HG03060 (cell line): ENCODE measurements at regions not wholly inside any gene's neighbourhood (a gene's known extent, or its start where the extent isn't known, plus 50 kb on each side); places are given as distances from the start of the nearest gene placed in this dataset.
"Not testable (repeated sequence)": the region's sequence is repeated elsewhere in the genome, so short reads cannot be mapped to it uniquely, and the experiment has no call there.

ENCODE experiments used
- ATAC-seq: cut with Tn5 transposase; IDR thresholded peaks from one replicate; pipeline ENCODE4 v1.9.1; 2021; ENCODE audit warnings: low read depth, moderate number of reproducible peaks; ENCODE audit not compliant: unreplicated experiment

DNA sequence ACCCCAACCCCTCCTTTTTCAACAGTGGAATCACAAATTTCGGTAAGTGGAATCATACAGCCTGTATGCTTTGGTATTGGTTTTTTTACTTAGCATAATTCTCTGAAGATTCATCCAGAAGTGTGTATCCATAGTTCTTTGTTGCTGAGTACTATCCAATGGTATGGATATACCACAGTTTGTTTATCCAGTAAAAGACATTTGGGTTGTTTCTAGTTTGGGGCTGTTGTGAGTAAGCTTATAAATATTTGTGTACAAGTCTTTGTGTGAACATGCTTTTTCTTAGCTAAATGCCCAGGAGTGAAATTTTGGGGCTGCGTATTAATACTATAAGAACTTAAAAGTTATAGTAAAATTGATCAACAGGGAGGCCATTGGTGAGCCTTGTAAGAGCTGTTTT is 57.5 kb upstream of the GC start:
- no peak for ATAC-seq

DNA sequence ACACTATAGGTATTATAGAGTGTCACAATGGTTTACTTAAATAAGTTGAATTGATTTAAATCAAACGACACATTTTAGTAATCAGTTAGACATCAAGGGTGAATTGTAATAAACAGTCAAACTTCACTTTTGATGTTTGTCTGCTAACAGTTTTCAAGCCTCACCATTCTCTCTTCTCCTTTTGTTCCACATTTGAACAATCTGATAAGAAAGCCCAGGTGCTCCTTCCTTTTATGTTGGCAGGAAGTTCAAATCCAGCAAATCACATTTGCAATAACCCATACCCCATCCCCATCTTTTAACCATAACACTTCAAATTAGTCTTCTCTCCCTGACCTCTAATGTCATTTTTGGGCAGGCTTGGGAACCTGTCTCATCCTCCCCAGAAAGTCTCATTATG is 63.4 kb upstream of the GC start:
- no peak for ATAC-seq

DNA sequence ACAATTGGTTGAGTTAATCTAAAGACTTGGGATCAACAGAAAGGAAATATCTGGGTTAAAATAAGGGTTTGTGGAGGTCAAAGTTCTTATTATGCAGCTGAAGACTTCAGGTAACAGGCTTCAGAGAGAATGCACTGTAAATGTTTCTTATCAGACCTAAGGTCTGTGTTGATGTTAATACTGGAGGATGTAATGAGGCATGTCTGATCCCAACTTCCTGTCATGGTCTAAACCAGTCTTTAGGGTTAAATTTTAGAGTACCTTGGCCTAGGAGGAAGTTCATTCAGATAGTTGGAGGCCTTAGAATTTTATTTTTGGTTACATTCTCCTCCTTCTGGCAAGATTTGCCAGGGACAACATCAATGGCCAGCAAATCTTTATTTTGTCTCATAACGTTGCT is 72.1 kb upstream of the GC start:
- no peak for ATAC-seq

DNA sequence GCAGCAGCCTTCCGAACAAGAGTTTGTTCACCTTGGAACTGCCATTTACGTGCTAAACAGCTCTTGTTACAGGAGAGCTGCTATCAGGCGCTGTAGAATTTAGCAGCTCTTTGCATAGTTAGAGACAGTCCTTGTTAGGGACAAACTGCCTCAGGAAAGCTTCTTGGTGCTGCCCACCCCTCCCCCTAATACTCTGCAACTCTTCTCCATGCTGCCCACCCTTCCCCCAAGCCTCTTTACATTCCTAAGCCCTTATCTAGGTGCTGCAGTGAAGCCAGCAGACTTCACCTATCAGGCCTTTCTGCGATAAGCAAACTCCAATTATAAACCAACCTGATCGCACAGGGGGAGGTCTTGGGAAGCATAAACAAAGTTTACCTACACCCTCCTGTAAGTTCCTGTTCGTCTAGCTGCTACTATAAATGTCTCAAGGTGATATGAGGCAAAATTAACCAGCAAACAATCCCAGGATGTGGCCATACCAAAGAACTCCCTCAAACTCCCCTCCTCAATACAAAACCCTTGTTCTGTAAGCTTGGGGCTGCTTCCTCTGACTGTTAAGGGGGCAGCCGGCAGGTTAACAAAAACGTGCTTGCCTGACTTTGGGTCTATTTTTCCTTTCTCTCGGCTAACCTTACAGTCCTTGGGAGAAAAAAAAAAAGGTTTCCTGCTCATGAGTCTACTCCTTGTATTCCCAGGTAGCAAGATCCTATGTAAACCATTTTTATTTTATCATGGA is 74.0 kb upstream of the GC start:
- ATAC-seq: no peak

DNA sequence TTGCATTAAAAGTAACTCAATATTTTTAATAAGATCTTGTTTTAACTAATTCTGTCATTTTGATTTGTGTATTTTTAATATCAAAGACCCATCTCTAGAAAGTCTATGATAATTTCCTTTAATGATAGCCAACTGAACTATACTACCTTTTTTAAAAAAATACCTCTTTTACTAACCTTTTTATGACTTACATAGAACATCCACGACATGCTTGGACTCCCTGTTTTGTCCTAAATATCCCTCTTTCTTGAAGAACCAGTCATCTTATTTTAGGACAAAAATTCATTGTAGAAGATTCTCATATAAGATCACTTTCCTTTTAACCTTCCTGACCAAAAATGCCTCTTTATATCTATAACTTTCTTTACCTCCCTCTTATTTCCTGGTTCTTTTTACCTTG is 76.8 kb upstream of the GC start:
- no peak for ATAC-seq

DNA sequence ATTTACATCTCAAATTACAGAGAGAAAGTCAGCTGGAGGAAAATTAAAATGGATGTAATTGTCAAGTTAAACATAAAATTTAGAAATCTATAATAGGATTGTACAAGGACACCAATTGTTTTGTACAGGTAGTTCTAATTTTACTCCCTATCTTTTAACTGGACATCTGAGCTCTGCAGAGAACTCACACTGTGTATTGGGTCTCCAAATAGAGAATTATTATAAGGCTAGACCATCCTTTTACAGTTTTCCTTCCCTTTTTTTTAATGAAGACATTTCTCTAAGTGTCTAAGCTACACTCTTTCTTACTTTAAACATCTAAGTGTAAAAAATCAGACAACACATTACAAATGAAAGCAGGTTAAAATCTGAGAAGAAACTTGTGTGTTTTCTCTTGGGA is 78.4 kb upstream of the GC start:
- ATAC-seq: no peak

DNA sequence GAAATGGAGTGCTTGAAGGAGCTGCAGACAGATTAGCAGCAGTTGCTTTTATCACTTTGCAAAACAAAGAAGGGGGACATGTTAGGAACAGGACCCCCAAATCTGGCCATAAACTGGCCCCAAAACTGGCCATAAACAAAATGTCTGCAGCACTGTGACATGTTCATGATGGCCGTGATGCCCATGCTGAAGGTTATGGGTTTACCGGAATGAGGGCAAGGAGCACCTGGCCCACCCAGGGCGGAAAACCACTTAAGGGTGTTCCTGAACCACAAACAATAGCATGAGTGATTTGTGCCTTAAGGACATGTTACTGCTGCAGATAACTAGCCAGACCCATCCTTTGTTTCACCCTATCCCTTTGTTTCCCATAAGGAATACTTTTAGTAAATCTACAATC is 79.6 kb upstream of the GC start:
- no peak for ATAC-seq

DNA sequence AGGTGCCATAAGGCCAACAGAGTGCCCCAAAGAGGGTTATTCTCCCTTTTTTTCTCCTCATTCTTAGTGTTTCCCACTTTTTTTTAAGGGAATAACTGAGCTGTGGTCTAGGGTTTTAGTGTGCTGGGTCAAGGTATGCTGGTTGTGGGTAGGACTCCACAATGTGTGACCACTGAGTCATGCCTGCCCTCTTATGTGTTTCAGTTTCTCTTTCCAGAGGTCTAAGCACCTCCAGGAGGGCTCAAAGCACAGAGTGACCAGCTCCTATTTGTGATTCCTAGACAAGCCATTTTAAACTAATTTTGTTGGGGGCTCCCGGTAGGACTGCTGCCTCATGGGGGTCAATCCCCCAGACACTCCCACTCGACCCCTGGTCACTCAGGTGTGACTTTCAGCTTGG is 80.5 kb upstream of the GC start:
- ATAC-seq: no peak

DNA sequence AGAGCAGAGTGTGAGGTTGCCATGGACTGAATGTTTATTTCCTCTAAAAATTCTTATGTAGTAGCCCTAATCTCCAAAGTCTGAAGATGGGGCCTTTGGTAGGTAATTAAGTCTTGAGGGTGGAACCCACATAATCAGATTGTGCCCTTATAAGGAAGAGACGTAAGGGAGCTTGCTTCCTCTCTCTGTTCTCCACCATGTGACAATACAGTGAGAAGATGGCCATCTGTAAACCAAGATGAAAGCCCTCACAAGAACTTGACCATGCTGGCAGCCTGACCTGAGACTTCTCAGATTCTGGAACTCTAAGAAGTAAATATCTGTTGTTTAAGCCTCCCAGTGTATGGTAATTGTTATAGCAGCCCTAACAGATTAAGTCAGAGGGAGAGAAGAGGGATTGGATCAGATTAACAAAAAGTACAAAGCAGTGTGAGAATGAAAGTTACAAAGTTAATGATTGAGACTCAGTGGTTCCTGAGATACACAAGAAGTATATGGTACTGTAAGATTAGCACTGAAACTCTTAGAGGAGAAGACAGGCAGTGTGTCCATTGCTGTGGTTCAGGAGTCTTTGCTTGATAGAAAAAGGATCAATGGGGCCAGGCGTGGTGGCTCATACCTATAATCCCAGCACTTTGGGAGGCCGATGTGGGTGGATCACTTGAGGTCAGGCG is 82.5 kb upstream of the GC start:
- no peak for ATAC-seq

DNA sequence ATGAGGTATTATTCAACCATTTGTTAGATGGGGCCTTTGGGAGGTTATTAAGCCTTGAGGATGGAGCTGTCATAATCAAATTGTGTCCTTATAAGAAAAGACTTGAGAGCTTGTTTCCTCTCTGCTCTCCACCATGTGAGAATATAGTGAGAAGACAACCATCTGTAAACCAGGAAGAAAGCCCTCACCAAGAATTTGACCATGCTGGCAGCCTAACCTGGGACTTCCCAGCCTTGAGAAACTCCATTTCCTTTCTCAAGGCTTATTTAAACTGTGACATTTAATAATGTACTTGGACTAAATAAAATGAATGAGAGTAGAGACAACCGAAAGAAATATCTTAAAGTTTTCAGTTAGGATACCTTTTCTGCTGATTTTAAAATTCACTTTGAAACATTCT is 83.7 kb upstream of the GC start:
- no peak for ATAC-seq

DNA sequence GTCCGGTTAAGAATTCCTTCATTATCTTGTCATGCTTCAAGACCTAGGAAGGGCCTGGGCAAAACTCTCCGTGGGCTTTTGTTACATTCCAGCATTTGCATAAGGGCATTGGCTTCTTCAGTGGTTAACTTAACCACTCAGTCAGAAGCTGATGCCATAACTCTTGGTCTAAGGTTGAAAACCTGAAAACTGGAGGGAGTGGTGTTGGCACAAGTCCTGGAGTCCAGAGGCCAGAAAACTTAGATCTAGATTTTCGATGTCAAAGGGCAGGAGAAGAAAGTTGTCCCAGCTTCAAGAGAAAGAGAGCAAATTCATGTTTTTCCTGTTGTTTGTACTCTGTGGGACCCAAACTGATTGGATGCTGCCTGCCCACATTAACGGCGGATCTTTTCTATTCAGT is 86.6 kb upstream of the GC start:
- no peak for ATAC-seq

DNA sequence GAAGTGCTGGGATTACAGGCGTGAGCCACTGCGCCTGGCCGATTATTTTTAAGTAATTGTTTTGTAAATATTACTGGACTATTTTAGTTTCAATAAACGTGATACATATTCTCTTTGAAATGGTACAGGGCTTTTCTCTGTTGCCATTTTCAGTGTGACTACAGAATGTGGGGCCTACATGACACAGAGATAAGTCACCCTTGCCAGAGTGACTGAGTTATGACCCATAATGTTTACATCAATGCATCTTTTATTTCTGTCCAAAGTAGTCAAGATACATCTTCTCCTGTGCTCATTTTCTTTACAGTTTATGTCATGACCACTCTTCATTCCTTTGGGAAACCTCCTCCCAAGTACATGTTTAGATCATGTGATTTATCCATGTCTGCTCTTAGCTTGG is 88.3 kb upstream of the GC start:
- no peak for ATAC-seq

DNA sequence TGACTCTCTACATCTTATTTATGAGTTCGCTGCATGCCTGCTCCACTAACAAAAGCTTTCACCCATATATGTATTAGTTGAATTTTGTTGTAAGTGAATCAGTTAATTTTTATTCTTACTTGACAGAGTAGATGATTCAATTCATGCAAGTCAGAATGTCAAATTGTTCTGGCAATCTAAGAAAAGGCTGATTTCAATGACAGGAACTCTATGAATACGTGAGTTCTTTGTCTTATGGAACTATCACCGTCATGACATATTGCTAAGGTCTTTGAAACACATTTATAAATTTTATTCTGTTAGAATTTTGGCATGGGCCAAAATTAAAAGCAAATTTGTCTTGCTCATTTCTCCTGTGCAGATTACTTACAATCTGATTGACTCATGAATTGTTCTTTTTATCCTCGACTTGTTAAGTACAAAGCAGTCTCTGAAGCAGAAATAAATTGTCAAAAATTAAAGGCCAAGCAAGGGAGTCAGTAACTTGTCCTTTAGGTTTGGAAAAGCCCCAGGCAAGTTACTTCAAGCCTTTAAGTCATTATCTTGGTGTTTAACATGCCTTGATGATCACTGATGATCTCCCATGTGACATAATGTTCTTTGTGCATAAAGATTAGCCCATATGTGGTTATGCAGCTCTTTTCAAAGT is 89.0 kb upstream of the GC start:
- ATAC-seq: no peak

DNA sequence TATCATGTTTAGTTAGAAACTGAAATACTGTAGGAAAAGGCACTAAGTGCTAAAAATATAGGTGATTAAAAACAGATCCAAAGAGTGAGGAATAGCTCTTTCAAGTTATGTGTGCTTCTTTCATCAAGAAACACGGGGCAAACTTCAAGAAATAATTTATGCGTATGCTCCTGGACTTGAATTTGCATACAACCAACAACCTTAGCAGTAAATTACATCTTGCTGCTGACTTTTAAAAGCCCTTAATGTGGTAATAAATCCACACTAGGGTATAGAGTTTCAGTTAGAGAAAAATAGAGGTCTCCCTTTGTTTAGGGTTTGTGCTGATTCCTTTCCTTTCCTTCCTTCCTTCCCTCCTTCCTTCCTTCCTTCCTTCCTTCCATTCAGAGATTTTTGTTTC is 94.5 kb upstream of the GC start:
- no peak for ATAC-seq

DNA sequence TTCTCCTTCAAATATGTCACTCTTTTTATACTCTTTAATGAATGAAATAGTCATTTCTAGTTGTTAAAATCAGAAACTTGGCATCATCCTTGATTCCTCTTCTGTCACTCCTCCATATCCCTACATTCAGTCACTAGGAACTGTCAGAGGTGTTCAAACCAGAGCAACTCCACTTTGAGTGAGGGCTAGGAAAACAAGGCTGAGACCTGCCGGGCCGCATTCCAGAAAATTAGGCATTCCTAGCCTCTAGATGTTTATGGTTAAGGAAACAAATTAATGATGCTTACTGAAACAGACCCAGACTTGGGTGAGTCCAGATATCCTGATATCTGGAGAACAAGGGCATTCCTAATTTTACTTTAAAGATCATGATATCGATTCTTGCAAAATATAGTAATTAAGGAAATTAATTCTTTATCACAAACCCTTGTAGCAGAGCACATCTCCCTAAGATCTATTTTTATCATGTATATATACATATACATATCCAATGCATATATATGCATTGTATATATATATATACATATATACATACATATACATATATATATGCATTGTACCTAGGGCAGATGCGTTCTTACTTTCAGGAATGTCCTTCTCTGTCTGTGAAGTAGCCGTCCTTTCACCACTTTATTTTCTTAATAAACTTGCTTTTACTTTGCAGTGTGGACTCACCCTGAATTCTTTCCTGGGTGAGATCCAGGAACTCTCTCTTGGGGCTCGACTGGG is 98.4 kb upstream of the GC start:
- ATAC-seq: no peak

DNA sequence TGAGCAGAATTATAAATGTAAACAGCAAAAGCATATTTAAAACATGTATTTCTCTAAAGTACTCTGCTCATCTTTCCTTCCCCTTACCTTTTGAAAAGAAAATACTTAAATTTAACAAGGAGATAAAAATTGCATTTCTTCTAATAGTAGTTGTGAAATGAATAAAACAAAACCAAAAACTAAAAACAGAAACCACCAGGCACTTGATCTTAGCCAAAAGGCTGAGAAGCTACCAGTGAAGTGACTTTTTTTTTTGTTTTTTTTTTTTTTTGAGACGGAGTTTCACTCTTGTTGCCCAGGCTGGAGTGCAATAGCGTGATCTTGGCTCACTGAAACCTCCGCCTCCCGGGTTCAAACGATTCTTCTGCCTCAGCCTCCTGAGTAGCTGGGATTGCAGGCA is 116.5 kb upstream of the GC start:
- ATAC-seq: not testable (repeated sequence)

DNA sequence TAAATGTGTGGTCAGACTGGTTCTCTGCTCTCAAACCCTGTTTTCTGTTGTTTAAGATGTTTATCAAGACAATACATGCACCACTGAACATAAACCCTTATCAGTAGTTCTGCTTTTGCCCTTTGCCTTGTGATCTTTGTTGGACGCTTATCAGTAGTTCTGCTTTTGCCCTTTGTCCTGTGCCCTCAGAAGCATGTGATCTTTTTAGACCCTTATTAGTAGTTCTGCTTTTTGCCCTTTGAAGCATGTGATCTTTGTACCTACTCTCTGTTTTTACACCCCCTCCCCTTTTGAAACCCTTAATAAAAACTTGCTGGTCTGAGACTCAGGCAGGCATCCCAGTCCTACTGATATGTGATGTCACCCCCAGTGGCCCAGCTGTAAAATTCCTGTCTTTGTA is 121.7 kb upstream of the GC start:
- not testable (repeated sequence) for ATAC-seq

DNA sequence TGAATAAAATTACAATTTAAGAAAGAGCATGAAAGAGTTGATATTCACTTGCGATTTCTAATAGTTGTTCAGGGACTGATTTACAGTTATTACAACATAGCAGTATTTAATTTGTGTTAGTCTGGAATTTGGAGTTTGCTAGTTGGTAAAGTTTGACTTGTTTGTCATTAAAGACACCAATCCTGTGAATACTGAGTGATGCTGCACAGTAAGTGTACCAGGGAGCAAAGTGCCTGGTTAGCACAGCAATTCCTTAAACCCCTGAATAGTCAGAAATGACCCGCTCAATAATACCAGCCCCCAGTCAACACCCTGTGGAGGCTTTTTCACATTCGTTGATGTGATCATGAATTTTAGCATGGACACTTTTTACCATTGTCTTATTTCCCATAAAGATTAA is 122.2 kb upstream of the GC start:
- no peak for ATAC-seq

DNA sequence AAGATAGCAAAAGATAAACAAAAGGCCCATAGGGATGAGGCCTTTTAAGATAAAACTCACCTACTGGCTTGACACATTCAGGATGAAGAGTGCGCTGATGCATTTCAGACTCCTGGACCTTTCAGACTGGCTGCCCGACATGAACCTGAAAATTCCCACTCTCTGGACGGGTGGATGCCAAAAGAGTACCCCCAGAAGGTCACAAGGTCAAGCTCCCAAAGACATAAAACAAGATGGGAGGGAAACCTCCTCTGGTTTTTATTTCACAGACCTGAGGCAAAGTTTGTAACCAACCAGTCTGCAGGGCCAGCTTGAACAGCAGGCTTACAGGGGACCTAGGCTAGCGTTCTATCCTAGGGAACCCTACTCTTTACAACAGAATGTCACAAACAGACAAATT is 123.2 kb upstream of the GC start:
- no peak for ATAC-seq

DNA sequence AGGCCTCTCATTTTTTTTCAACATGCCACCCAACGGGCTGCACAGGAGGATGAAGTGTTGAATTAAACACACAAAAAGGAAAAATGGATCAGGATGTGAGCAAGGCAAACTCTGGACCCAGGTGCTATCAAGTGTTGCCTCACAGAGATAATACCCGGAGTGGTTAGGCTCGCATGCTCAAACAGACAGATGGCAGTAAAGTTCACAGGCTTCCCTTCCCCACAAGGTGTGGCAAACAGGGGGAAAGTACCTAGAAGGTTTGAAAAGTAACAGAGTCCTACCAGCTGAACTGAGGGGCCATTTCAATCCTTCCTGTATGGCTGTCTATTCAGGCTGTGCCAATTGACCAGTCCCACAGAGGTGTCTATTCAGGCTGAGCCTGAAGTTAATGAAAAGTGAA is 123.9 kb upstream of the GC start:
- ATAC-seq: peak; percentile 69

DNA sequence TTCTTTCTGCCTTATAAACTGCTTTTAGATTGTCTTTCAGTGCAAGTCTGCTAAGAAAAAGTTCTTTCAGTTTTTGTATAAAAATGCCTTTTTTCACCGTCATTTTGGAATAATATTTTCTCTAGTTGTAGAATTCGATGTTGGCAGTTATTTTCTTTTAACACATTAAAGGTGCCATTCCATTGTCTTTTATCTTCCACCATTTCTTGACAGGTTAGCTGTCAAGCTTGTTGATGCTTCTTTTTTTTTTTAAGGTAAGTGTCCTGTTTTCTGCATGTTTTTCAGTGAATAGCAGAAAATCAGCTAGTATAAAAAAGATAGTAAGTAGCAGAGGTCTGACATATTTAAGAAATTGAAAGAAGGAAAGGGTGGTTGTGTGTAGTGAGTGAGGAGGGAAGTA is 118.5 kb upstream of the NPFFR2 start:
- no peak for ATAC-seq
